Neural cell (in vitro differentiated cells): ENCODE measurements at regions not wholly inside any gene's neighbourhood (a gene's known extent, or its start where the extent isn't known, plus 50 kb on each side); places are given as distances from the start of the nearest gene placed in this dataset.

Source experiments
- EZH2 ChIP-seq: fragments of 200-600, 300-800 bp; shearing (Covaris generic), sonication (generic); IDR thresholded peaks from 2 replicates; pipeline ENCODE4 v1.6.1; 2014; ENCODE audit warnings: antibody characterized with exemption, low read length, borderline replicate concordance, mild to moderate bottlenecking; ENCODE audit not compliant: insufficient read depth, poor library complexity, severe bottlenecking
- RAD21 ChIP-seq: fragments of 450-650 bp; conservative IDR thresholded peaks from 2 replicates; pipeline ENCODE4 v1.6.1; 2014; ENCODE audit warnings: antibody characterized with exemption, mild to moderate bottlenecking, moderate library complexity
- TAF1 ChIP-seq: IDR thresholded peaks from 2 replicates; pipeline ENCODE4 v1.6.1; 2012; ENCODE audit warnings: low read depth
- TF ChIP-seq, protein P1 (sequence below): fragments of 450-650 bp; IDR thresholded peaks from 2 replicates; pipeline ENCODE4 v1.5.1; 2014; ENCODE audit warnings: antibody characterized with exemption, mild to moderate bottlenecking, moderate library complexity; ENCODE audit not compliant: poor library complexity, severe bottlenecking

- TF ChIP-seq, protein P1, sequence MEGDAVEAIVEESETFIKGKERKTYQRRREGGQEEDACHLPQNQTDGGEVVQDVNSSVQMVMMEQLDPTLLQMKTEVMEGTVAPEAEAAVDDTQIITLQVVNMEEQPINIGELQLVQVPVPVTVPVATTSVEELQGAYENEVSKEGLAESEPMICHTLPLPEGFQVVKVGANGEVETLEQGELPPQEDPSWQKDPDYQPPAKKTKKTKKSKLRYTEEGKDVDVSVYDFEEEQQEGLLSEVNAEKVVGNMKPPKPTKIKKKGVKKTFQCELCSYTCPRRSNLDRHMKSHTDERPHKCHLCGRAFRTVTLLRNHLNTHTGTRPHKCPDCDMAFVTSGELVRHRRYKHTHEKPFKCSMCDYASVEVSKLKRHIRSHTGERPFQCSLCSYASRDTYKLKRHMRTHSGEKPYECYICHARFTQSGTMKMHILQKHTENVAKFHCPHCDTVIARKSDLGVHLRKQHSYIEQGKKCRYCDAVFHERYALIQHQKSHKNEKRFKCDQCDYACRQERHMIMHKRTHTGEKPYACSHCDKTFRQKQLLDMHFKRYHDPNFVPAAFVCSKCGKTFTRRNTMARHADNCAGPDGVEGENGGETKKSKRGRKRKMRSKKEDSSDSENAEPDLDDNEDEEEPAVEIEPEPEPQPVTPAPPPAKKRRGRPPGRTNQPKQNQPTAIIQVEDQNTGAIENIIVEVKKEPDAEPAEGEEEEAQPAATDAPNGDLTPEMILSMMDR: no peak
- TF ChIP-seq EZH2: no peak
- TF ChIP-seq RAD21: no peak
- TF ChIP-seq TAF1: no peak
These were observed 68.5 kb upstream of the LGR5 start for GRCh38 chr12:71371122-71371521.
